ENCODE measurements at regions not wholly inside any gene's neighbourhood (a gene's known extent, or its start where the extent isn't known, plus 50 kb on each side); places are given as distances from the start of the nearest gene placed in this dataset.
A peak's percentile ranks its signal among the peaks of the same experiment; 100 is the strongest.

GRCh38 chr1:96552451-96552850 is 169.1 kb upstream of the PTBP2 start:
- no peak overlapping the region for H3K4me3 ChIP-seq (ENCODE audit: low read depth, low read length)
- TF ChIP-seq CTCF (IDR thresholded peaks at IDR 0.05; ENCODE audit: insufficient read depth, low read depth, low read length): no peak
- no peak for DNase-seq (ENCODE audit: low read depth)

- TF ChIP-seq CTCF (IDR thresholded peaks at IDR 0.05; ENCODE audit: insufficient read depth, low read depth, low read length): no peak
- H3K4me3 ChIP-seq (ENCODE audit: low read depth, low read length): no peak overlapping the region
- DNase-seq (ENCODE audit: low read depth): no peak
These were observed 167.8 kb upstream of the PTBP2 start for GRCh38 chr1:96553811-96554210.

GRCh38 chr1:96554364-96554763 is 167.2 kb upstream of the PTBP2 start:
- no peak overlapping the region for H3K4me3 ChIP-seq (ENCODE audit: low read depth, low read length)
- TF ChIP-seq CTCF (IDR thresholded peaks at IDR 0.05; ENCODE audit: insufficient read depth, low read depth, low read length): no peak
- no peak for DNase-seq (ENCODE audit: low read depth)

- no peak for TF ChIP-seq CTCF (IDR thresholded peaks at IDR 0.05; ENCODE audit: insufficient read depth, low read depth, low read length)
- no peak overlapping the region for H3K4me3 ChIP-seq (ENCODE audit: low read depth, low read length)
- no peak for DNase-seq (ENCODE audit: low read depth)
These were observed 164.2 kb upstream of the PTBP2 start for GRCh38 chr1:96557336-96557735.

GRCh38 chr1:96558635-96559034 is 162.9 kb upstream of the PTBP2 start:
- DNase-seq (ENCODE audit: low read depth): no peak
- H3K4me3 ChIP-seq (ENCODE audit: low read depth, low read length): no peak overlapping the region
- TF ChIP-seq CTCF (IDR thresholded peaks at IDR 0.05; ENCODE audit: insufficient read depth, low read depth, low read length): no peak

GRCh38 chr1:96559181-96559580 is 162.4 kb upstream of the PTBP2 start:
- no peak for TF ChIP-seq CTCF (IDR thresholded peaks at IDR 0.05; ENCODE audit: insufficient read depth, low read depth, low read length)
- peak overlapping the region; percentile 18 for H3K4me3 ChIP-seq (ENCODE audit: low read depth, low read length)
- DNase-seq (ENCODE audit: low read depth): peak; percentile 43
